NCI-H2227 (cell line): ENCODE measurements at regions not wholly inside any gene's neighbourhood (a gene's known extent, or its start where the extent isn't known, plus 50 kb on each side); places are given as distances from the start of the nearest gene placed in this dataset.

Experiments
- DNase-seq: peaks from one replicate; lab custom pipeline; 2025; ENCODE audit not compliant: unreplicated experiment; lab: John Stamatoyannopoulos, UW

DNA sequence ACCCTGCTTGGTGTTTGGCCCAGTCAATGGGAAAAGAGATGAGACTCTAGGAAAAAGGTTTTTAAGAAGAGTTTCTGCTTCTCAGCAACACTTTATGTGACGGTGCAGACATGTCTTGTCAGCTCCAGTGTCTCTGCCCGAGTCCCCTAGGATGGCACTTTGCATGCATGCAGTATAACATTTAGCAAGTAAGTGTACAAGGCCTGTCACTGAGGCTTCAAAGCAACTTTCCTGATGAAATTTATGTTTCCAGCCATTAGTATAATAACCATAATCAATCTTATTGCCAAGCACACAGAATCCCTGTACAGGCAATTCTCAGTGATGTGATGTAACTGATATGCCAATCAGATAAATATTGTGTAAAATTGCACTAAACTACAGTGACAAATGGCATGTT lies 248.1 kb upstream of the PLET1 start:
- DNase-seq = no peak

GRCh38 chr11:112509300-112509699 lies 248.6 kb upstream of the PLET1 start:
- no peak for DNase-seq

GRCh38 chr11:112511271-112511670 lies 250.6 kb upstream of the PLET1 start:
- DNase-seq = no peak

DNA sequence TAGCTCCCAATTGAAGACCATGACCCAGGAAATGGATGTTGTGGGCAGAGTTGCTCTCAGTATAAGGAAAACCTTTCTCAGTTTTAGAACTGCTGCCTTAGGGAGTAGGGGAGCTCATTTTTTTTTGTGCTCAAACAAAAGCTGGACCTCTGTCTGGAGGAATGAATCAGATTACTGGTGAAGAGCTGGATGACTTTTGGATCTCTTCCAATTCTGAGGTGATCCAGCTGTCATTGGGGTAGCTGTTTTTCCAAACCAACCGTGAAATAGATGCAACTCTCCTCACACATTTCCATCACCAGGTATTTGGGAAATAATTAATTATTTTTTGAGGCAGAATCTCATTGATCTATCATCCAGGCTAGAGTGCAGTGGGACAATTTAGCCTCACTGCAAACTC lies 251.3 kb upstream of the PLET1 start:
- DNase-seq = no peak

GRCh38 chr11:112513417-112513816 lies 252.8 kb upstream of the PLET1 start:
- no peak for DNase-seq

DNA sequence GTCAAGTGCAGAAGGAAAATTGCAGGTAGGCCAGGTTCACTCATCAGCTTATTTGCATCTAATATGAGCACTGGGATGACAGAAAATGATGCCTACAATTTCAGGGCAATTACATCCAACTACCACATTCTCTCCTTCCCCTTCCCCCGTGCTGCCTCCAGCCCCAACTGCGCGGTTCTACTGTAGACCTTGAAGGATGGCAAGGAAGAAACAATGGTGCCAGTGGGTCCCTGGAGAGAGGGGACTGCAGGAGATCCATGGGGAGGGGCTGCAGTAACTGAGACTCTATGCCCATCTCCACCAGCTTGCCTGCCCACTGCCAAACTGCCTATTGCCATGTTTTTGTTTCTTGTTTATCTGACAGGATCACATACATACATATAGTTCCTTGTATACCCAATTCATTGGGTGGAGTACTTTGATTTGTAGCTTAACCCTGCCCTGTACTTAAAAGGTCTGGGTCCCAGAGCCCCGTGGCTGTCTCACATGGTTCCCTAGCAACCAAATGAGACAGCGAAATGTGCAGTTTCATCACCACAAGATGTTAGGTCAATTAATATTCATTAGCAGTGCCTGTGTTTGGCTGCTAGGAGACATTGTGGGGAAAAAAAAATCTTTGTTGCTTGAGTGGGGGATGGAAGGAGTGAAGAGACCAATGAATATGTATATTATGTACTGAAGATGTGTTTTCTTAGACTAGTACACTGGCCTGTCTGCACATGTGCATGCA lies 253.5 kb upstream of the PLET1 start:
- DNase-seq = peak; percentile 33

- no peak for DNase-seq
Measured at GRCh38 chr11:112516261-112516660, 255.6 kb upstream of the PLET1 start.

DNA sequence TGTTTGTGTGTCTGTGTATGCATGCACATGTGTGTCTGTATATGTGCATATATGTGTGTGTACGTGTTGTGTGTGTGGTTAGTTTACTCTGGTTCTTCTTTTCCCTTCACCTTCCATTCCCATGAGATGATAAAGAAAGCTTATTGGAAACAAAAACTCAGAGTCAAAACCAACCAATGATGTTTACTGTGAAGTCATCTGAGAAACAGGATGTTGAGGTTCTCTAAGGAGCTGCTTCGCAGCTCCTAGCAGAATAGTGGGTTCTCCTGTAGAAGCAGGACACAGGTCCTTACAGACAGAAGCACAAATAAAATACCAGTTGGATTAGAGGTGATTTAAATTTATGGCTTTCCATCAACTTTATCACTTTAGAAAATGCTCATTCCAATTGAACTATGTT lies 256.1 kb upstream of the PLET1 start:
- DNase-seq = no peak

DNA sequence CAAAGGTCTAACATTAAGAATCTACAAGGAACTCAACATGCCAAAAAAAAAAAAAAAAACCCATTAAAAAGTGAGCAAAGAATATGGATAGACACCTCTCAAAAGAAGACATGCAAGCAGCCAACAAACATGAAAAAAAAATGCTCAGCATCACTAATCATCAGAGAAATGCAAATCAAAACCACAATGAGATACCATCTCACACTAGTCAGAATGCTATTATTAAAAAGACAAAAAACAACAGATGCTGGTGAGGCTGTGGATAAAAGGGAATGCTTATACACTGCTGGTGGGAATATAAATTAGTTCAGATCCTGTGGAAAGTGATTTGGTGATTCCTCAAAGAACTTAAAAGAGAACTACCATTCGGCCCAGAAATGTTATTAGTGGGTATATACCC lies 257.7 kb upstream of the PLET1 start:
- no peak for DNase-seq

DNA sequence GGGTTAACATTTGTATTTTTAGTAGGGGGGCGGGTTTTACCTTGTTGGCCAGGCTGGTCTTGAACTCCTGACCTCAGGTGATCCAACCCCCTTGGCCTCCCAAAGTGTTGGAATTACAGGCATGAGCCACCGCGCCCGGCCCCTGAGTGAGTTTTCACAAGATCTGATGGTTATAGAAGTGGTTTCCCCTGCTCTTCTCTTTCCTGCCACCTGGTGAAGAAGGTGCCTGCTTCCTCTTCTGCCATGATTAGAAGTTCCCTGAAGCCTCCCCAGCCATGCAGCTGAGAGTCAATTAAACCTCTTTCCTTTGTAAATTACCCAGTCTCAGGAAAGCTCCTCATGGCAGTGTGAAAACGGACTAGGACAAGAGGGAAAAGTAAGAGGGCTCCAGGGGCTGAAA lies 259.1 kb upstream of the PLET1 start:
- DNase-seq = no peak

DNA sequence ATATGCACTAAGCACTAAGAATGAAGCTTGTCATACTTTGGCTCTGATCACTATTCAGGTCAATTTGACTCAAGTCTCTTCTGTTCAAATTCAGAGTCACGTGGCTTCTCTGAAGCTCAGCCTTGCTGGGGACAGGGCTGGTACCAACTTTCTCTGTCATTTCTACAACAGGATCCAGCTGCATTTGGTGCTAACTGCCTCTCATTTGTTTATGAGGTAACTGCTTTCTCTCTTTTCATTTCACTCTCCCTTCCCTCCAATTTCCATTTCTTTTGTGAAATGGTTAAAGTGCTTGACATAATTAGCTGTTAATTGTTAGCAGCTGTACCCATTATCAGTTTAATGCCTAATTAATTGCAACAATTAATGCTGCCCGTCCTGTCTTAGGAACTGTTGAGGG lies 259.7 kb upstream of the PLET1 start:
- DNase-seq = no peak

DNA sequence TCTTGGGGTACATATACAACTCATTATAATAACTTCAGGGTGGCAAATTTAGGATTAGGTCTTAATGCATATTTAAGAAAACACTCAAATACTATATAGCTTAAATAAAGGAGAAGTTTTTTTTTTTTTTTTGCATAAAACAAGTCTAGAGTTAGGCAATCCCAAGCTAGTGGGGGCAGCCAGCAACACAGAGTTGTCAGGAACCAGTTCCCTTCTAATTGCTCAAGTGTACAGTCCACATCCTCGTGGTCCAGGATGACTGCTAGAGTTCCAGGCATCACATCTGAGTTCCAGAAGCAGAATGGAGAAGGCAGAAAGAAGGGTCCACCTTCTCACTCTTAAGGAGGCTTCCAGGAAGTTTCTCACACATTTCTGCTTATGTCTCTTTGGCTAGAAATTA lies 261.9 kb upstream of the PLET1 start:
- DNase-seq = no peak

GRCh38 chr11:112523031-112523430 lies 262.4 kb upstream of the PLET1 start:
- DNase-seq = no peak

GRCh38 chr11:112523477-112523876 lies 262.8 kb upstream of the PLET1 start:
- DNase-seq = no peak

GRCh38 chr11:112523951-112524350 lies 263.3 kb upstream of the PLET1 start:
- no peak for DNase-seq

GRCh38 chr11:112524798-112525197 lies 264.1 kb upstream of the PLET1 start:
- no peak for DNase-seq

DNA sequence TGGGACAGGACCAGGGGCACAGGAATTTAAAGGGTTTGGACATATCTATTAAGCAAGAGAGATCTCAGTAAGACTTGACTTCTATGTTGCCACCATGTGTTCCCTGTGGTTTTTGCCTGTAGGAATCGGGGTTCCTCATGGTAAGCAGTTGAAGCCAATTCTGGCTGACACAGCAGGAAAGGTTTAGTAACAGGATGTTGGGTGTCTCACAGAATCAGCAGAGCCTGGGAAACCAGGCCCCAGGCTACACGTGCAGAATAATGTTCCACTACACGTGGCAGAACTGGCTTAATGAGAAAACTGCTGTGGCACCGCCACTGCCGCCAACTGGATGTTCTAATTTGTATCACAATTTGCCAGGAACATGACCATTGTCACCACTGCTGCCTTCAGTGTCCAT lies 264.6 kb upstream of the PLET1 start:
- no peak for DNase-seq

DNA sequence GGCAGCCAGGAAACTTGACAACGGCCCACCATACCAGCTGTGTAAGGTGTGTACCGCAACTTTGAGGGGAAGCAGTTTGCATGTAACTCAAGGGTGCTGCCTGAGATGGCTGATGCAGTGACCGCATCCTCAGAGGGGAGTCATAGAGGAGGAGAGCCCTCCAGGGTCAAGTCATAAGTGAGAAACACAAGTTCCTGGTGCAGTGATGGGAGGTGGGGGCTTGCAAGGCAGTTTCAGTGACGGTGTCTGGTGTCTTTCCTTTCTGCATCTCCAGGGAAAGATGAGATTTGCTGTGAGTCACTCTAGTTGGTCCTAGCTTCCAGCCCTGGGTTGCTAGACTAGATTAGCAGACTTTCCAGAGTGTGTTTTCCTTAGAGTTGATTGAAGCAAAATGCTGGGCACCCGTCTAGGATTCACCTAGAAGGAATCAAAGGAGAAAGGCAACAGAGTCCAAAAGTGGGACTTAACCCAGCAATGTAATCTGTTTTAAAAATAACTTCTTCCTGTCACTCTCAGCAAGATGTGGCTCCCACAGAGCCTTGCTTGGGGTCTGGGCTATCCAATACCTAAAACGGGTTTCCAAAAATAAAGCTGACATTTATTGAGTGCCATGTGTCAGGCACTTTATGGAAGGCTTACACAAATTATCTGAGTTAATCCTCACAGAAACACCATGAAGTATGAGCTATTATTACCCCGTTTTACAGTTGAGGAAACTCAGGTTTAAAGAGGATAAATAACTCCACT lies 265.4 kb upstream of the PLET1 start:
- no peak for DNase-seq

DNA sequence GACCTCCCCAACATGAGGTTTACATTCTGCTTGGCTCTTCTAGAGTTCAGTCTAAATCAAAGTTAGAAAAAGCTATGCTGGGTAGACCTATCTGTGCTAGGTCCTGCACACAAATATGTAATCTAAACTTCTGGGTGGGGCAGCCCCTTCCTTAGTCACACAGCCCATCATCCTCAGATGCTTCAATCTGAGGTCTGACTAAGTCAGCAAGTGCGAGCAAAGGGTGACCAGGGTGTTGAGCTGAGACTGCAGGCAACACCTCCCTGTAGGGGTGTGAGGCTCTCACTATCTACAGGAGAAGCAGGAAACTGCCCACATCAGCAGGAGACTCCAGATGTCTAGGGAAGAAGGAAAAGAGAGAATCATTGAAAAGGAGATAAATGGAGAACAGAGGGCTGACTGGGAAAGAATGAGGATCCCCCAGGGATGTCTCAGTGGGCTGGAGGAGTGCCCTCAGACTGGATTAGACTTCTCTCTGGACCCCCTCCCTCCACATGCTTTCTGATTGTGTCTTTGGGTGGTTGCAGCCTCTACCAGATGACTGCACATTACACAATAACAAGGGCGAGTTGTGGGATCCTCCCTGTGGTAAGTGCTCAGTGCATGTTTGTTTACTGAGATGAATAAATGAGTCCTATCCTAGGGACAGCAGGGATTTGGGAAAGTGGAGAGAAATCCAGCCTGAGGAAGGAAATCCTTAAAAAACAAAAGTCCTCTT lies 266.2 kb upstream of the PLET1 start:
- DNase-seq = no peak

- no peak for DNase-seq
Measured at GRCh38 chr11:112529071-112529470, 268.4 kb upstream of the PLET1 start.

- no peak for DNase-seq
Measured at GRCh38 chr11:112532506-112532905, 271.8 kb upstream of the PLET1 start.

- no peak for DNase-seq
Measured at GRCh38 chr11:112533682-112534081, 273.0 kb upstream of the PLET1 start.
